Hematopoietic multipotent progenitor cell treated with erythropoietin and hydrocortisone succinate and interleukin-3 and kit ligand, for 17 days (in vitro differentiated cells): ENCODE measurements at regions not wholly inside any gene's neighbourhood (a gene's known extent, or its start where the extent isn't known, plus 50 kb on each side); places are given as distances from the start of the nearest gene placed in this dataset.

ENCODE experiments used
- DNase-seq: peaks from one replicate; pipeline ENCODE4 v3.0.0-alpha.2; 2015; ENCODE audit warnings: low spot score

DNA sequence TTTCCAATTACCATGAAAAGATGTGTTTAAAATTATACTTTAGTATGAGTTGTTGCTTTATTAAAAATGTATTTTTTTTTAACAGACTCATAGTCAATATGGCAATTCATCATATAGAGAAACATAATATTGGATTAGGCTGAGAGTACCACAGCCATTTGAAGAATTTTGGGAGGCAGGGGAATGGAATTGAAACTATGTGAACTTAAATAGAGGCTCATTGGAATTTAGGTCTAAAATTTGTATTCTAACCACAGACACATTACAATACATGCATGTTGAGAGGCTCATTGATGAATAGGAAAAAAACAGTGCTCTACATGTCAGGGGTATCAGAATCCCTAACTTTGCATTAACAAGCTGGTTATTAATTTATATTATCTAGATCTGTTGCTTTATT, 269.6 kb downstream of the DKK2 start:
- DNase-seq = no peak

DNA sequence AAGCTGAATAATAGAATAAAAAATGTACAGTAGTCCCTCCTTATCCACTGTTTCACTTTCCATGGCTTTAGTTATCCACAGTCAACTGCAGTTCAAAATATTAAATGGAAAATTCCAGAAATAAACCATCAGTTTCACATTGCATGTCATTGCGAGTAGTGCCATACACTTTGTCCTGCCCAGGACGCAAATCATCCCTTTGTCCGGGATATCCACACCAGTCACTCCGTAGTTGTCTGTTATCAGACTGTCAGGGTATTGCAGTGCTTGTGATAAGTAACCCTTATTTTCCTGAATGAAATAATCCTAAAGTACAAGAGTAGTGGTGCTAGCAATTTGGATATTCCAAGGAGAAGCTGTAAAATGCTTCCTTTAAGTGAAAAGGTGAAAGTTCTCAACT, 271.3 kb downstream of the DKK2 start:
- DNase-seq = no peak

- no peak for DNase-seq
Measured at GRCh38 chr4:106762666-106763443, 273.3 kb downstream of the DKK2 start.

DNA sequence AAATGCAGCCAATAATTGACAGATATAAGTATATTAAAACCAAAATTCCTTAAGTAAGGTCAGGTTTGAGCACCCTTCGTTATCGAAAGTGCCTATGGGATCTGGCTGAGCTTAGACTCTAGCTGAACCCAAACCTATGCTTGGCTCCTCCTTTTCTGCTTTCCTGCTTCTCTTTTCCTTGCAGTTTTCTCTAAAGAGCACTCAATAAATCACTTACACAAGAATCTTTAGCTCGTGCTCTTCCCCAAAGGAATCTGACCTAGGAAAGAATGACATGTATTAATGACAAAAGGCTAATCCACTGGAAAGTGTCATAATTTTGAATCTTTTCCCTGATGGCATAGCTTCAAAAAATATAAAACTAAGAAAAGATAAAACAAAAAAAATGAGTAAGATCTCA, 282.7 kb downstream of the DKK2 start:
- DNase-seq = no peak

- DNase-seq = no peak
Measured at GRCh38 chr4:106746451-106746850, 289.7 kb downstream of the DKK2 start.

- no peak for DNase-seq
Measured at GRCh38 chr4:106738121-106738520, 298.0 kb downstream of the DKK2 start.

DNA sequence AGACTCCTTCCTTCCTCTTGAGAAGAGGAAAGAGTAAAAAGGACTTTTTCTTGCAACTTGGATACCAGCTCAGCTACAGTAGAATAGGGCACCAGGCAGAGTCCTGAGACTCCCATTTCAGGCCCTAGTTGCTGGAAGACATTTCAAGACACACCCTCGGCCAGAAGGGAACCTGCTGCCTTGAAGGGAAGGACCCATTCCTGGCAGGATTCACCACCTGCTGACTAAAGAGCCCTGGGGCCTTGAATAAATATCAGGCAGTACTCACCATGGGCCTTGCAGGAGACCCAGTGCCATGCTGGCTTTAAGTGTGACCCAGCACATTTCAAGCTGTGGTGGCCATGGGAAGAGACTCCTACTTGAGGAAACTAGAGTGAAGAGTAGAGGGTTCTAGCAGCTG, 317.6 kb downstream of the DKK2 start:
- no peak for DNase-seq

GRCh38 chr4:106717091-106717490, 319.0 kb downstream of the DKK2 start:
- no peak for DNase-seq

DNA sequence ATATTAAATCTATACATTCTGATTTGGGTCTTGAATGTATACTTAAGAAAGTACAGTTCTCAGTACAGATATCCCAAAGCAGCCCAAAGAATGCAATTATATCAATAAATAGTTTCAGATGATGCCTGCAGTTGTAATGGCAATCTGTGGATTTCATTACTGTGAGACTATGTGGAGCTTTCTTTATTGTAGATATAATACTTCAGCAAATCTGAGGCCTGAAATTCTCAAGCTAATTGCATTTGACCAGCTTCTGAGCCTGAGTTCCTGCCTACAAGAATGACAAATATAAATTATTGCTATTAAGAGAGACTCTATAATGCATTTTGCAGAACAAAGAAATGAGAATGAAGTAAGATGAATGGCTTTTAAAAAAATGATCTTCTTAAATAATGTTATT, 320.3 kb downstream of the DKK2 start:
- DNase-seq = no peak

DNA sequence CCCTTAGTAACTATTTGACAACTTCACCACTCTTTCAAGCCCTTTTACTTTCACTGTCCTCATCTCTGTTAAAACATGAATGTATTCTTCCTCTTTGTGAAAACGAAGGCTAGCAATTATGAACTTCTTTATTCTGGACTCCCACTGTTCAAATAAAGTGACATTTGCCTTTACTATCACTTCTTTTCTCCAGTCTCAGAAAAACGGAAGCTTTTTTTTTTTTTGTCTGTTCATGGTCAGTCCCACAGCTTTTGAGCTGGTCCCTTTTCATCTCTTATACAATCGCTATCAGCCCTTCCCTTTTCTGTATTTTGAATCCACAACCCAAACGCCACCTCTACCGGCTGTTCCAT, 327.7 kb downstream of the DKK2 start:
- no peak for DNase-seq

GRCh38 chr4:106707776-106708463, 328.2 kb downstream of the DKK2 start:
- DNase-seq = no peak

DNA sequence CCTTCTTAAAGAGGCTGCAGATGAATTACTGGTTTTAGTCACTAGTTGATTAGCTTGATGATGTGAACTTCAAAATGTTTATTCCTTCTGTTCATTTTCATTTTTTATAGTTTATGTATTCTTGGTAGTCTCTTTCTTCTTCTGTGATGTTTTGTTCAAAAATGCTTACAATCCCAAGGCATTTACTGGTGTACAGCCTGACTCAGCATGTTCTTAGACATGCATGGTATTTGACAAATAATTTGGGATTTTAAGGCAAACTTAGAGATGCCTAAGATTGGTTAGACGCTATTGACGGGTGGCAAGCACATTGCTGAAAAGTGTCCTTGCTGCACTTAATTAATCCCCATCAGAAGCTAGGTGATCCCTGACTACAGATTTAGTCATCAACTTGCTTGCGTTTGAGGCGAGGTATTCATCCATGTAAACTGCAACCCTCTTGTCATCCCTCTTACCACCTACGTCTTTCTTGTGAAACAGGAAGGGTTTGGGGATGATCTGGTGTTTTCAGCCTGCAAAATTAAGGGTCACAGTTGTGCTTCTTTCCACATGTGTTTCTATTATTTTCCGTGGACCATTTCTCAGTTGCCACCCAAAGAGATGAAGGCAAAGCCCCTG, 331.8 kb downstream of the DKK2 start:
- no peak for DNase-seq

GRCh38 chr4:106700321-106700720, 331.7 kb upstream of the GIMD1 start:
- no peak for DNase-seq

DNA sequence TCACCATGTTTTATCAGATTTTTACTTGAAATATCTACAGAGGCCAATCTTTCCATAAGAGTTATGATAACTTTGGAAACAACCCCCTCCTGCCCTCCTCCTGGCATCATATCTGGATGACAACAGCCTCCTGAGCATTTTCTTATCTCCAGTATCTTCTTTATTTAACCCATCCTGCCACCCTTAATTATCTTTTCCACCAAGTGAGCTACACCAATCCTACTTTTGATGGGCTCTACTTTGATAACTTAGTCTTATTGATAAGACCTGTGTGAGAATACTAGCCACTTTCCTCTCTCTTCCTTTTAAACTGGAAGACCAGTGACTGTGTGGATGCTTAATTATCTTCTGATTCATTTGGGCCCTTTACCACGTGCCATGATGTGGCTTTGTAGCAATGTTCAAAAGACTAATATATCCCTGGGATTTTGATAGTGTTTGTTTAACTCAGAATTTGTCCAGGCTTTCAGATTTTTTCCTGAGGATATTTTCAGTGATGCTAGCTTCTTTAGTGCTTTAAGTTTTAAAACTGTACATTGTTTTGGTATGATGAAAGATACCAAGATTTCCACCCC, 330.1 kb upstream of the GIMD1 start:
- no peak for DNase-seq

DNA sequence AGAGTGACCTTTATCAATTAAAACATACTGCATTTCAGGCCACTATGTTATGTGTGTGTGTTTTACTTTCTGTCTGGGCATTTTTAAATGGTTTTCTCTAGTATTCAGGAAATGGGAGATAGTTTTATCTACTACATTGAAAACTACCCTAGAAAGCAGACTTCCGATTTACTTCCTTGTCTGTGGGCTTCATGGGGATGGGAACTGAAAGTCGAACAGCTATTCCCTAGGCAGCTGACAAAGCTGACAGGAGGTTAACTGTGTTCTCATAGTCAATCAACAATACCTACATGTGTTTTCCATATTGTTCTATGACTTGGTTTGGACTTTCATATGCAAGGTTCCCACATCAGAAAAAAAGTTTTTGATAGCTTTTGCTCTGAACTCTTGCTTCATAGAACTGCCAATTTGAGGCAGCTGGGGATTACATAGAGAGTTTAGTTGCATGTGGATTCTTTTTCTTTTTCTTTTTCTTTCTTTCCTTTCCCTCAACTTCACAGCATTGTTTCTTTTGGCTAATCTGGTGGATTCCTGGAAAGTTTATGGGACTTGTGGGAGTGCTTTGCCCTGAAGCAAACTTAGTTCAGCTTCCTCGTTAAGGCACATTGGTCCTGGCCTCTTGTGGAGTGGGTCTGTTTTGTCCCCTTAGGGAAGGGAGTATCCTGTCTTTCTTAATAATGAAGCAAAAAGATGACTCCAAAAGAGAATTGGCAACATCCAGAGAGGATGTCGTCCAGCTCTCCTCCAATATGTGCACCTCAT, 327.1 kb upstream of the GIMD1 start:
- DNase-seq = no peak

DNA sequence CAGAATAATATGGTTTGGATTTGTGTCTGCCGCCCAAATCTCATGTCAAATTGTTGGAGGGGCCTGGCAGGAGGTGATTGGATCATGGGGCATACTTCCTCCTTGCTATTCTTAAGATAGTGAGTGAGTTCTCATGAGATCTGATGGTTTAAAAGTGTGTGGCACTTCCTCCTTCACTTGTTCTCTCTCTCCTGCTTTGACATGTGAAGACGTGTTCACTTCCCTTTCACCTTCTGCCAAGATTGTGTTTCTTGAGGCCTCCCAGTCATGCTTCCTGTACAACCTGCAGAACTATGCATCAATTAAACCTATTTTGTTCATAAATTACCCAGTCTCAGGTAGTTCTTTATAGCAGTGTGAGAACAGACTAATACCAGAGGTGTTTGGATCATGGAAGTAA, 325.7 kb upstream of the GIMD1 start:
- DNase-seq = no peak

DNA sequence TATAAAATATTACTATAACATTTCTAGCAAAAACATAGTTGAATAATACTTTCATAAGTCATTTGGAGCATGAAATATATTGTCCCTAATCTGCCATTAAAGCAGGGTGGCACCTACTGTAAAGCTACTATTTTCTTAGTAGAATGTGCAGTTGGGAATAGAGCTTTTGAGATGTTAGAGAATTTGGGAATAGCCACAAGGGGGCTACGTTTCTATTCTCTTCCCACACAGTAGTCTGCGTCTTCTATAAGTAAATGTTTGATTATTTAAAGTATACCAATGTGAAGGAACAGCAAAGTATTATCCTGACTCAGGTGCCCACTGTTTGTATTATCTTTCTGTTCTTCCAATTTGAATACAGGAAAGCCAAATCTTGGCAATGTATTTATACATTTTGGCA, 323.2 kb upstream of the GIMD1 start:
- DNase-seq = no peak

GRCh38 chr4:106690487-106690886, 321.9 kb upstream of the GIMD1 start:
- no peak for DNase-seq

GRCh38 chr4:106687026-106687425, 318.4 kb upstream of the GIMD1 start:
- no peak for DNase-seq

DNA sequence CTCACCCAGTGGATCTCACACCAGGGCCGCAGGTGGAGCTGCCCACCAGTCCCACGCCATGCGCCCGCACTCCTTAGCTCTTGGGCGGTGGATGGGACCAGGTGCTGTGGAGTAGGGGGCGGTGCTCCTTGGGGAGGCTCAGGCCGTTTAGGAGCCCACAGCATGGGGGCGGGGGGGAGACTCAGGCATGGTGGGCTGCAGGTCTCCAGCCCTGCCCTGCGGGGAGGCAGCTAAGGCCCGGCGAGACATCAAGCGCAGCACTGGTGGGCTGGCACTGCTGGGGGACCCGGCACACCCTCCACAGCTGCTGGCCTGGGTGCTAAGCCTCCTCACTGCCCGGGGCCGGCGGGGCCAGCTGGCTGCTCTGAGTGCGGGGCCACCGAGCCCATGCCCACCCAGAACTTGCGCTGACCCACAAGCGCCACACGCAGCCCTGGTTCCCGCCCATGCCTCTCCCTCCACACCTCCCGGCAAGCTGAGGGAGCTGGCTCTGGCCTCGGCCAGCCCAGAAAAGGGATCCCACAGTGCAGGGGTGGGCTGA, 312.9 kb upstream of the GIMD1 start:
- DNase-seq = no peak

GRCh38 chr4:106679063-106679462, 310.5 kb upstream of the GIMD1 start:
- DNase-seq = no peak

DNA sequence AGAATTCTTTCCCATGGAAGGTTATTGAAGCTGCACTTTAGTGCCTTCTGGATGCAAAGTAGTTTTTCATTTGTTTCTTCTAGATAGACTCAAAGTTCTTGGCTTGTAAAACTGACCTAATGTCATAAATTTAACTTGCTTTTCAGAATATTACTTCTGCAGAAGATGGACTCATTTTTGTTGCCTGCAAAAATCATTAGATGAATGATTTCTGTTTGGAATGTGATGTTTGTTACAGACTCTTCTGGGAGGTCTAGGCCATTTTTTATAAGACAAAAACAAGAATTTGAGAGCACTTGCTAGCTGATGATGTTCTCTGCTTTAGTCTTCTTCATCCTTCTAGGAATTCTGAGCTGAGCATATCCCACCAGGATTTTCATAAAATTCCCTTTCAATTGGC, 308.6 kb upstream of the GIMD1 start:
- DNase-seq = no peak
